ENCODE measurements at regions not wholly inside any gene's neighbourhood (a gene's known extent, or its start where the extent isn't known, plus 50 kb on each side); places are given as distances from the start of the nearest gene placed in this dataset.

GRCh38 chr4:4960574-4960973, 58.7 kb downstream of the CYTL1 start:
- H3K36me3 ChIP-seq (replicated peaks; ENCODE audit: low read depth, low read length): no peaks in the 10 kb centered on the region

GRCh38 chr4:4961936-4962335, 57.3 kb downstream of the CYTL1 start:
- H2AFZ ChIP-seq (ENCODE audit: low read depth, low read length): no peak overlapping the region
- H3K27me3 ChIP-seq (ENCODE audit: low read depth, low read length): no peaks in the 10 kb centered on the region
- H3K79me2 ChIP-seq (ENCODE audit: low read length): no peaks in the 10 kb centered on the region
- H3K9ac ChIP-seq (ENCODE audit: low read length): no peak overlapping the region
- no peak overlapping the region for H3K27ac ChIP-seq (ENCODE audit: low read length)
- TF ChIP-seq CTCF (IDR thresholded peaks at IDR 0.05; ENCODE audit: low read depth, low read length) (no peak), EZH2phosphoT487 (IDR thresholded peaks at IDR 0.05; ENCODE audit: low read depth) (no peak)
- no peaks in the 10 kb centered on the region for H3K36me3 ChIP-seq (replicated peaks; ENCODE audit: low read depth, low read length)
- H4K20me1 ChIP-seq (ENCODE audit: insufficient read depth, low read length): no peaks in the 10 kb centered on the region
- no peak overlapping the region for H3K4me3 ChIP-seq (ENCODE audit: low read length)
- no peak overlapping the region for H3K4me2 ChIP-seq (ENCODE audit: low read length)
- H3K4me1 ChIP-seq (ENCODE audit: low read length): no peaks in the 10 kb centered on the region
- H3K9me3 ChIP-seq (ENCODE audit: insufficient read depth, low read length): peaks cover 14% of the 10 kb centered on the region; the same call in 1 of the 2 replicates

More at GRCh38 chr4:4960574-4960973, 58.7 kb downstream of the CYTL1 start:
- no peaks in the 10 kb centered on the region for H3K4me1 ChIP-seq (ENCODE audit: low read length)
- no peak for TF ChIP-seq EZH2phosphoT487 (IDR thresholded peaks at IDR 0.05; ENCODE audit: low read depth)
- TF ChIP-seq CTCF (IDR thresholded peaks at IDR 0.05; ENCODE audit: low read depth, low read length): no peak
- peaks cover 14% of the 10 kb centered on the region; the same call in 1 of the 2 replicates for H3K9me3 ChIP-seq (ENCODE audit: insufficient read depth, low read length)
- H3K79me2 ChIP-seq (ENCODE audit: low read length): no peaks in the 10 kb centered on the region
- no peak overlapping the region for H3K4me3 ChIP-seq (ENCODE audit: low read length)
- H4K20me1 ChIP-seq (ENCODE audit: insufficient read depth, low read length): no peaks in the 10 kb centered on the region
- H3K4me2 ChIP-seq (ENCODE audit: low read length): no peak overlapping the region
- no peak overlapping the region for H2AFZ ChIP-seq (ENCODE audit: low read depth, low read length)
- H3K9ac ChIP-seq (ENCODE audit: low read length): no peak overlapping the region
- no peaks in the 10 kb centered on the region for H3K27me3 ChIP-seq (ENCODE audit: low read depth, low read length)
- no peak overlapping the region for H3K27ac ChIP-seq (ENCODE audit: low read length)

GRCh38 chr4:4962928-4963327, 56.3 kb downstream of the CYTL1 start:
- no peak overlapping the region for H3K27ac ChIP-seq (ENCODE audit: low read length)
- H2AFZ ChIP-seq (ENCODE audit: low read depth, low read length): no peak overlapping the region
- no peak for TF ChIP-seq CTCF (IDR thresholded peaks at IDR 0.05; ENCODE audit: low read depth, low read length)
- no peak for TF ChIP-seq EZH2phosphoT487 (IDR thresholded peaks at IDR 0.05; ENCODE audit: low read depth)
- H3K79me2 ChIP-seq (ENCODE audit: low read length): no peaks in the 10 kb centered on the region
- no peaks in the 10 kb centered on the region for H4K20me1 ChIP-seq (ENCODE audit: insufficient read depth, low read length)
- no peaks in the 10 kb centered on the region for H3K36me3 ChIP-seq (replicated peaks; ENCODE audit: low read depth, low read length)
- no peak overlapping the region for H3K4me2 ChIP-seq (ENCODE audit: low read length)
- H3K4me3 ChIP-seq (ENCODE audit: low read length): no peak overlapping the region
- no peaks in the 10 kb centered on the region for H3K4me1 ChIP-seq (ENCODE audit: low read length)
- no peaks in the 10 kb centered on the region for H3K27me3 ChIP-seq (ENCODE audit: low read depth, low read length)
- peaks cover 14% of the 10 kb centered on the region; the same call in 1 of the 2 replicates for H3K9me3 ChIP-seq (ENCODE audit: insufficient read depth, low read length)
- H3K9ac ChIP-seq (ENCODE audit: low read length): no peak overlapping the region

Measured in OCI-LY3 (cell line).